ENCODE measurements at regions not wholly inside any gene's neighbourhood (a gene's known extent, or its start where the extent isn't known, plus 50 kb on each side); places are given as distances from the start of the nearest gene placed in this dataset. TPM values are rescaled to one million over a fixed set of nuclear protein-coding genes. Genes with fewer than 3 reads are reported as not detected.

Small RNA genes lying in the stretch of these regions (small RNA-seq; reads per million reads assigned to genes)
- gene RF00019 (ENCODE audit: insufficient read depth) = not detected
- gene RF00413 (ENCODE audit: insufficient read depth) = not detected
